PFSK-1 (cell line): ENCODE measurements at regions not wholly inside any gene's neighbourhood (a gene's known extent, or its start where the extent isn't known, plus 50 kb on each side); places are given as distances from the start of the nearest gene placed in this dataset.

ENCODE experiments used
- FOXP2 ChIP-seq: optimal IDR thresholded peaks from 2 replicates; pipeline ENCODE3; 2011; ENCODE audit warnings: borderline replicate concordance, control low read depth, inconsistent platforms; ENCODE audit not compliant: insufficient read depth; ENCODE audit errors: extremely low read length, extremely low read depth
- POLR2AphosphoS5 ChIP-seq: IDR thresholded peaks from 2 replicates; pipeline ENCODE4 v1.6.1; 2012; ENCODE audit warnings: low read depth, mild to moderate bottlenecking, control low read depth, low read length, moderate library complexity
- SIN3A ChIP-seq: IDR thresholded peaks from 2 replicates; pipeline ENCODE4 v1.6.1; 2012; ENCODE audit warnings: mild to moderate bottlenecking, low read length, moderate library complexity, borderline replicate concordance; ENCODE audit not compliant: insufficient read depth
- TAF1 ChIP-seq: IDR thresholded peaks from 2 replicates; pipeline ENCODE4 v1.6.1; 2012; ENCODE audit warnings: low read length, control low read depth, borderline replicate concordance; ENCODE audit not compliant: insufficient read depth
- TF ChIP-seq, protein P1 (sequence below), 2 experiments: IDR thresholded peaks; 2 replicates each; pipeline versions ENCODE4 v1.6.1 to v1.8.0; 2011 to 2012; ENCODE audit warnings: low read depth in 2 of 2, low read length in 2 of 2, control low read depth in 1 of 2, inconsistent platforms in 1 of 2, mild to moderate bottlenecking in 1 of 2, moderate library complexity in 1 of 2; ENCODE audit not compliant: insufficient read depth in 1 of 2

DNA sequence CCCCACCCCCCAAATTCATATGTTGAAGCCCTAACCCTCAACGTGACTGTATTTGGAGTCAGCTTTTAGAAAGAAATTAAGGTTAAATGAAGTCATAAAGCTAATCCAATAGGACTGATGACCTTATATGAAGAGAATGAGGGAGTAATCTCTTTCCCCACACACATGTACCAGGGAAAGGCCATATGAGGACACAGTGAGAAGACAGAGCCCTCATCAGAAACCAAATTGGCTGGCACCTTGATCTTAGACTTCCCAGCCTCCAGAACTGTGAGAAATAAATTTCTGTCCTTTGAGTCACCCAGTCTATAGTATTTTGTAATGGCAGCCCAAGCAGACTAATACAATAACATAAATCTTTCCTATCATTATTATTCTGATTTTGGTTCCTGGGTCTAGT, 194.7 kb upstream of the NANOGP8 start:
- TF ChIP-seq FOXP2: no peak
- no peak for TF ChIP-seq TAF1
- TF ChIP-seq SIN3A: no peak
- no peak for TF ChIP-seq POLR2AphosphoS5
- TF ChIP-seq, protein P1, sequence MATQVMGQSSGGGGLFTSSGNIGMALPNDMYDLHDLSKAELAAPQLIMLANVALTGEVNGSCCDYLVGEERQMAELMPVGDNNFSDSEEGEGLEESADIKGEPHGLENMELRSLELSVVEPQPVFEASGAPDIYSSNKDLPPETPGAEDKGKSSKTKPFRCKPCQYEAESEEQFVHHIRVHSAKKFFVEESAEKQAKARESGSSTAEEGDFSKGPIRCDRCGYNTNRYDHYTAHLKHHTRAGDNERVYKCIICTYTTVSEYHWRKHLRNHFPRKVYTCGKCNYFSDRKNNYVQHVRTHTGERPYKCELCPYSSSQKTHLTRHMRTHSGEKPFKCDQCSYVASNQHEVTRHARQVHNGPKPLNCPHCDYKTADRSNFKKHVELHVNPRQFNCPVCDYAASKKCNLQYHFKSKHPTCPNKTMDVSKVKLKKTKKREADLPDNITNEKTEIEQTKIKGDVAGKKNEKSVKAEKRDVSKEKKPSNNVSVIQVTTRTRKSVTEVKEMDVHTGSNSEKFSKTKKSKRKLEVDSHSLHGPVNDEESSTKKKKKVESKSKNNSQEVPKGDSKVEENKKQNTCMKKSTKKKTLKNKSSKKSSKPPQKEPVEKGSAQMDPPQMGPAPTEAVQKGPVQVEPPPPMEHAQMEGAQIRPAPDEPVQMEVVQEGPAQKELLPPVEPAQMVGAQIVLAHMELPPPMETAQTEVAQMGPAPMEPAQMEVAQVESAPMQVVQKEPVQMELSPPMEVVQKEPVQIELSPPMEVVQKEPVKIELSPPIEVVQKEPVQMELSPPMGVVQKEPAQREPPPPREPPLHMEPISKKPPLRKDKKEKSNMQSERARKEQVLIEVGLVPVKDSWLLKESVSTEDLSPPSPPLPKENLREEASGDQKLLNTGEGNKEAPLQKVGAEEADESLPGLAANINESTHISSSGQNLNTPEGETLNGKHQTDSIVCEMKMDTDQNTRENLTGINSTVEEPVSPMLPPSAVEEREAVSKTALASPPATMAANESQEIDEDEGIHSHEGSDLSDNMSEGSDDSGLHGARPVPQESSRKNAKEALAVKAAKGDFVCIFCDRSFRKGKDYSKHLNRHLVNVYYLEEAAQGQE (IDR thresholded peaks at IDR 0.05; ENCODE audit: insufficient read depth in 1 of 2, low read depth in 2 of 2, low read length in 2 of 2): no peak

DNA sequence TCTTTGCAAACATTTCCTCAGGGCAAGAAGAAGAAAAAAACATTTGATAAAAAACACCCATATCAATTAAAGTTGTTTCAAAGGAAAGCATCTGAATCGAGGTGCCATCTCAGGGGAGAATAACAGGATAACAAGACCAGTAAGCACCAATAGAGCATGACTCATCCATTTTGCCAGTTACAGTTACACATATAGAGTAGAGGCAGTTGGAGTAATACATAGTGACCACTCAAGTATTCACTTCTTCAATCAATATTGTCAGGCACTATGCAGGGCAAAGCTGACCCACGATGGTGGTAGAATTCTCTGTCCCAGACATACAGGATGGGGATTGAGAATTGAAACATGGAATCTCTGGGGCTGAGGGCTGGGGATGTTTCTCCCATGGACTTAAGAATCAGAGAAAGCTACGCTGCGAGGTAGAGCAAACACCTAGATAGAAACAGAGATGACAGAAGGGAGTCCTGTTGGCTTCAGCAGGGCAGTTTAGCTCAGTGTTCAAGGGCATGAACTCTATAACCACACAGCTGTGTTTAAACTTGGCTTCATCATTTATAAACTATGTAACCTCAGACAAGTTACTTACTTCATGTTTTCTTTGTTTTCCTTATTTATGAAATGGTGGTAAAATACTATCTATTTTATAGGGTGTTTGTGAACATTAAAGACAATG, 186.4 kb upstream of the NANOGP8 start:
- no peak for TF ChIP-seq TAF1
- TF ChIP-seq, protein P1 (IDR thresholded peaks at IDR 0.05; ENCODE audit: insufficient read depth in 1 of 2, low read depth in 2 of 2, low read length in 2 of 2): no peak
- no peak for TF ChIP-seq FOXP2
- no peak for TF ChIP-seq POLR2AphosphoS5
- TF ChIP-seq SIN3A: no peak

DNA sequence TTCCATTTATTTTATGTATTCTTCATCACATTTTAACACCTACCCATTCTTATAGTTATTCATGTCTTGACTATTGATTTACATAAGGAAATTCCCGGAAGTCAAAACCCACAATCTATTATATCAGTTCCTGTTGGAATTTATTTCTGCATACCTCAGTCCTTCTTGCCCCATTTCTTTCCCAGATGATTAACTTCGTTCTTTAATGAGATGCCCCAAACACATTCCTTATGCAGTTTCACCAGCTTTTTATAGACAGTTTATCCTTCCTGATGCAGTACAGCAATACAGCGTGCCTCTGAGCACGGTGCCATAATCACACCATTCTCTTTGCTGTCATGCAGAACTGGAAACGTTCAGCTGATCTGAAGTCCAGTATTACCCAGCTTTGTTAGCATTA, 175.8 kb upstream of the NANOGP8 start:
- no peak for TF ChIP-seq FOXP2
- TF ChIP-seq TAF1: no peak
- TF ChIP-seq, protein P1 (IDR thresholded peaks at IDR 0.05; ENCODE audit: insufficient read depth in 1 of 2, low read depth in 2 of 2, low read length in 2 of 2): no peak
- no peak for TF ChIP-seq POLR2AphosphoS5

DNA sequence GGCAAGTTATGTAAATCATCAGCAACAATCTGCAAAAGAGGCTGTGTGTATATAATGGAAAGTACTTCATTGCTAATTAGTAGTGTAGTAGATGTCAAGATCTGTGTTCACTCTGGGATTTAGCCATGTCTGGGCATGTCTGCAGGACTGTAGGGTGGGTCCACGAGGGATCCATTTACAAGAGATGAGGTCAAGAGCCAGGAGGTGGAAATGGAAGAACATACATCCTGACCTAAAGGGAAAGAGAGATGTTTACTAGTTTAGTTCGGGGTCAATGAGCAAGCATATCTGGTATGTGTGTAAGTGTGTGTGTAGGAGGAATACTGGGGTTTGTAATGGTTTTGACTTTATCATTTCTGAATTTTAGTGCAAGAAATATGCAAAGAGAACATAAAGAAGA, 171.5 kb upstream of the NANOGP8 start:
- TF ChIP-seq FOXP2 (no peak), POLR2AphosphoS5 (no peak), SIN3A (no peak), TAF1 (no peak)
- TF ChIP-seq, protein P1 (IDR thresholded peaks at IDR 0.05; ENCODE audit: insufficient read depth in 1 of 2, low read depth in 2 of 2, low read length in 2 of 2): no peak

DNA sequence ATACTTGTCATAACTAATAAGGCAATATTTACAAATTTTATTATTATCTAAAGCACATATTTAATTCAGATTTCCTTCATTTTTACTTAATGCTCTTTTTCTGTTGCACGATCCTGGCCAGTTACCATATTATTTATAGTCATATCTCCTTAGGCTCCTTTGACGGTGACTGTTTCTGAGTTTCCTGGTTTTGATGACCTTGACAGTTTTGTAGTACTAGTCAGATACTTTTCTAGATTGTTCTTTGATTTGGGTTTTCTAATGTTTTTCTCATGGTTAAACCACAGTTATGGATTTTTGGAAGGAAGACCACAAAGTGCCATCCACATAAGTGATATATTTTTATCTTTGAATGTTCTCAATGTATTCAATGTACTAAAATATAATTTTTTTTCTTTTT, 171.0 kb upstream of the NANOGP8 start:
- TF ChIP-seq TAF1: no peak
- no peak for TF ChIP-seq SIN3A
- TF ChIP-seq FOXP2: no peak
- no peak for TF ChIP-seq POLR2AphosphoS5
- TF ChIP-seq, protein P1 (IDR thresholded peaks at IDR 0.05; ENCODE audit: insufficient read depth in 1 of 2, low read depth in 2 of 2, low read length in 2 of 2): no peak
